ENCODE measurements at regions not wholly inside any gene's neighbourhood (a gene's known extent, or its start where the extent isn't known, plus 50 kb on each side); places are given as distances from the start of the nearest gene placed in this dataset.

DNA sequence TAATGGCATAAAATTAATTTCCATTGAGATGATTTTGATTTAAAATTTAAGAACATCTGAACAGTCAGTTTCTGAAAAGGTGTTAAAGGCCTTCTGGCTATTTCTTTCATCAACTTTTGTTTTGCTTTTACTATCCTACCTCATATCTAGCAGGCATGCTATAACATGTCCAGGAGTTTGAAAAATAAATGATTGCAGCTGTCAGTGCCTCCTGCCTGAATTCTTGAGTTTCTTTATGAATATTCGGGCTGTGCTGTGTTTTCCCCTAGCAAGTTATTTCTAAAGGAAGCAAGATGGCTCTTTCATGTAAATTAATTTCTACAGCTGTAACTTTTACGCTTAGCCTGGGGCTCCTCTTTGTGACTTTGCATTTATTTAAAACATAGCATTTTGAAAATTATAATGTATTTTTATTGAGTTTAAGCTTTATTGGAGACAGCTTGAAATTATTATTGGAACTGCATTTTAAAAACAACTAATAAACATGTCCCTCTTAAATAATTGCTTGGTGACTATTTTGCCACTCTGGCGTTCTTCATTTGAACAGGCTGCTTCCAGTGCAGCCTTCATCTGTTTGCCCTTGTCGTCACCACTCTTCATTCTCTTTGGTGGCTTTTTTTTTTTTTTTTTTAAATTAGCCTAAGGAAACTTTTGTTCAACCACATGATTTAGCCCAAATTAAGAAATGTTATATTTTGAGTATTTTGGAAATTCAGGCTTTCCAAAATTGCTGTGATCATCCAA is 1083.4 kb upstream of the LRRN3 start:
- Histone ChIP-seq H3K9me3 (no peaks in the 10 kb centered on the region), H3K4me1 (no peaks in the 10 kb centered on the region), H3K27me3 (ENCODE audit: insufficient read depth in 3 of 3, low read length in 2 of 3) (no peaks in the 10 kb centered on the region), H3K36me3 (ENCODE audit: insufficient read depth in 1 of 2, low read depth in 1 of 2) (no peaks in the 10 kb centered on the region), H3K4me3 (no peak overlapping the region), H3K27ac (no peak overlapping the region)
- intact Hi-C loops (cut with DNase I) = no loop called here
- 68 to 71% (median 70%) methylated on average over 4 of the region's 4 CpGs for WGBS, 3 donors
- ATAC-seq (no peak), DNase-seq (no peak)
- TF ChIP-seq, protein P1, sequence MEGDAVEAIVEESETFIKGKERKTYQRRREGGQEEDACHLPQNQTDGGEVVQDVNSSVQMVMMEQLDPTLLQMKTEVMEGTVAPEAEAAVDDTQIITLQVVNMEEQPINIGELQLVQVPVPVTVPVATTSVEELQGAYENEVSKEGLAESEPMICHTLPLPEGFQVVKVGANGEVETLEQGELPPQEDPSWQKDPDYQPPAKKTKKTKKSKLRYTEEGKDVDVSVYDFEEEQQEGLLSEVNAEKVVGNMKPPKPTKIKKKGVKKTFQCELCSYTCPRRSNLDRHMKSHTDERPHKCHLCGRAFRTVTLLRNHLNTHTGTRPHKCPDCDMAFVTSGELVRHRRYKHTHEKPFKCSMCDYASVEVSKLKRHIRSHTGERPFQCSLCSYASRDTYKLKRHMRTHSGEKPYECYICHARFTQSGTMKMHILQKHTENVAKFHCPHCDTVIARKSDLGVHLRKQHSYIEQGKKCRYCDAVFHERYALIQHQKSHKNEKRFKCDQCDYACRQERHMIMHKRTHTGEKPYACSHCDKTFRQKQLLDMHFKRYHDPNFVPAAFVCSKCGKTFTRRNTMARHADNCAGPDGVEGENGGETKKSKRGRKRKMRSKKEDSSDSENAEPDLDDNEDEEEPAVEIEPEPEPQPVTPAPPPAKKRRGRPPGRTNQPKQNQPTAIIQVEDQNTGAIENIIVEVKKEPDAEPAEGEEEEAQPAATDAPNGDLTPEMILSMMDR (IDR thresholded peaks at IDR 0.05) = no peak

DNA sequence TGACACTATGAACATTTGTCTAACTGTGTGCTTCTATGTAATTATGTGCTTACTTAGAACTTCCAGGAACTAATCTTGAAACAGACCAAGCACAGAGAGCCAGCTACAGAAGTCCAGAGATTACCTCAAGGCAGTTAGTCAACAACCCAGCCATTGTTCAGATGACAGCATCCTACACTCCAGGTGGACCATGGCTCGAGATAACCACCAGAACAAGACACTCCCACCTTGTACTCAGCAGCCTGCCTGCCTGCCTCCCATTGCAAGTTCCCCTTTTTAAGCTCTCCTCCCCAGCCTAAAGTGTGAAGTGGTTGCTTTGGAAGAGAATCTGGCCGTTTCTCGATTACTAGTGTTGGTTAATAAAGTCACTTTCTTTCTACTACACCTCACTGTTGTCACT is 1080.6 kb upstream of the LRRN3 start:
- intact Hi-C loops (cut with DNase I) = no loop called here
- H3K9me3 ChIP-seq = no peaks in the 10 kb centered on the region
- TF ChIP-seq, protein P1 (IDR thresholded peaks at IDR 0.05) = no peak
- no peak overlapping the region for H3K4me3 ChIP-seq
- no peak for ATAC-seq
- no peak for DNase-seq
- 81 to 86% (median 82%) methylated on average over 3 of the region's 3 CpGs for WGBS, 3 donors
- no peaks in the 10 kb centered on the region for H3K4me1 ChIP-seq
- no peak overlapping the region for H3K27ac ChIP-seq
- H3K27me3 ChIP-seq (ENCODE audit: insufficient read depth in 3 of 3, low read length in 2 of 3) = no peaks in the 10 kb centered on the region
- H3K36me3 ChIP-seq (ENCODE audit: insufficient read depth in 1 of 2, low read depth in 1 of 2) = no peaks in the 10 kb centered on the region

DNA sequence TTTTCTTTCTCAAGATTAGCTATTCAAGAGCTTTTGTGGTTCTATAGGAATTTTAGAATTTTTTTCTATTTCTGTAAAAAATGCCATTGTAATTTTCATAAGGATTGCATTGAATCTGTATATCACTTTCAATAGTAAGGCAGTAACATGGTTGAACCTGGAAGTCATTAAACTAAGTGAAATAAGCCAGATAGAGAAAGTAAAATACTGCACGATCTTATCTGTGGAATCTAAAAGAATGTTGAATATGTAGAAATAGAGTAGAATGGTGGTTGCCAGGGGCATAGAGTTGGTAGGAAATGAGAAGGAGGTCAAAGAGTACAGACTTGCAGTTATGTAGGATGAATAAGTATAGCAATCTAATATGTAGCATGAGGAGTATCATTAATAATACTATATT is 1073.5 kb upstream of the LRRN3 start:
- no peaks in the 10 kb centered on the region for H3K27me3 ChIP-seq (ENCODE audit: insufficient read depth in 3 of 3, low read length in 2 of 3)
- ATAC-seq (no peak), DNase-seq (no peak)
- TF ChIP-seq, protein P1 (IDR thresholded peaks at IDR 0.05) = no peak
- no peaks in the 10 kb centered on the region for H3K4me1 ChIP-seq
- WGBS, 3 donors = 85 to 90% (median 89%) methylated on average over 1 of the region's 1 CpG
- H3K9me3 ChIP-seq = no peaks in the 10 kb centered on the region
- intact Hi-C loops (cut with DNase I) = no loop called here
- H3K4me3 ChIP-seq = no peak overlapping the region
- H3K36me3 ChIP-seq (ENCODE audit: insufficient read depth in 1 of 2, low read depth in 1 of 2) = no peaks in the 10 kb centered on the region
- H3K27ac ChIP-seq = no peak overlapping the region

DNA sequence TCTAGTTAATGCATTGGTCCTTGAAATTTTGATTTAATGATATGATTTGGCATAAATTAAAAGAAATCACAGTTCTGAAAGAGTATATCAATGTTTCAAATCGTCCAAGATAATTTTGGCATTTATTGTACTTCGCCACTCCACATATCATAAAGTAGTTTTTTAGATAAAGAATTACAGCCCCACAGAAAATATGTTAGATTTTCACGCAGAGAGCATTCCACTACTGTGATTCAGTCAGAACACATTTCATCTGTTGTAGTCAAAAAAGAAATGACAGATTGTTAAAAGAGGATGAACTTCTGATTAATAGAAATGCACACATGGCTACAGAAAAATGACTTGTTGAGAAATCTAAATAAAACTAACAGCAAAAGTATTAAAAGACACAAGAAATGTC is 1063.5 kb upstream of the LRRN3 start:
- H3K4me1 ChIP-seq = no peaks in the 10 kb centered on the region

More for the DNA sequence above, 1063.5 kb upstream of the LRRN3 start:
- intact Hi-C loops (cut with DNase I) = no loop called here
- no peak overlapping the region for H3K27ac ChIP-seq
- H3K9me3 ChIP-seq = no peaks in the 10 kb centered on the region
- TF ChIP-seq, protein P1 (IDR thresholded peaks at IDR 0.05) = no peak
- ATAC-seq (no peak), DNase-seq (no peak)
- no peaks in the 10 kb centered on the region for H3K36me3 ChIP-seq (ENCODE audit: insufficient read depth in 1 of 2, low read depth in 1 of 2)
- H3K4me3 ChIP-seq = no peak overlapping the region
- 31 to 49% (median 39%) methylated on average over 3 of the region's 3 CpGs for WGBS, 3 donors
- no peaks in the 10 kb centered on the region for H3K27me3 ChIP-seq (ENCODE audit: insufficient read depth in 3 of 3, low read length in 2 of 3)
